PC-9 (cell line): ENCODE measurements at regions not wholly inside any gene's neighbourhood (a gene's known extent, or its start where the extent isn't known, plus 50 kb on each side); places are given as distances from the start of the nearest gene placed in this dataset.

Source experiments
- BruUV-seq: library from RNA; stranded (reverse); fragments of 400-500 nt; replicated peaks from 2 replicates; lab custom pipeline; 2021; lab: Mats Ljungman, UMichigan
- CTCF ChIA-PET: fragments of 300-600 bp; sonication (Branson Sonifier 250); formaldehyde crosslinking; loops from one replicate; lab custom pipeline; 2022; ENCODE audit warnings: antibody characterized with exemption; lab: Charles Lee
- POLR2A ChIA-PET: fragments of 300-600 bp; sonication (Branson Sonifier 250); formaldehyde crosslinking; loops from one replicate; lab custom pipeline; 2022; ENCODE audit warnings: antibody characterized with exemption; ENCODE audit not compliant: unreplicated experiment; lab: Charles Lee
- DNase-seq, 2 experiments: peaks; one replicate each; pipeline versions ENCODE4 v3.0.0 to v3.0.0-alpha.2; 2015 to 2022; ENCODE audit warnings: mixed read lengths in 1 of 2
- H2AFZ ChIP-seq: fragments of 200-600 bp; sonication (generic); 2 replicates; pipeline ENCODE4 v1.8.1; 2017; ENCODE audit warnings: antibody characterized with exemption
- H3F3A ChIP-seq: fragments of 200-600 bp; sonication (generic); 2 replicates; pipeline ENCODE4 v1.8.1; 2017; ENCODE audit warnings: antibody characterized with exemption, mild to moderate bottlenecking, low read depth; ENCODE audit not compliant: insufficient read depth
- H3K27ac ChIP-seq: fragments of 200-600 bp; sonication (generic); 2 replicates; pipeline ENCODE4 v1.6.1; 2016; ENCODE audit warnings: mixed run types
- H3K27me3 ChIP-seq: fragments of 200-600 bp; sonication (generic); 2 replicates; pipeline ENCODE4 v1.6.1; 2016; ENCODE audit warnings: low read depth, mixed run types; ENCODE audit not compliant: insufficient read depth
- H3K36me3 ChIP-seq: fragments of 200-600 bp; sonication (generic); 2 replicates; pipeline ENCODE4 v1.6.1; 2016; ENCODE audit warnings: low read depth, mixed run types
- H3K4me1 ChIP-seq: fragments of 200-600 bp; sonication (generic); replicated peaks from 2 replicates; pipeline ENCODE4 v1.6.1; 2016; ENCODE audit warnings: mixed run types; ENCODE audit not compliant: insufficient read depth
- H3K4me2 ChIP-seq: fragments of 200-600 bp; sonication (generic); 2 replicates; pipeline ENCODE4 v1.6.1; 2017; ENCODE audit warnings: mixed run types
- H3K4me3 ChIP-seq: fragments of 200-600 bp; sonication (generic); 2 replicates; pipeline ENCODE4 v1.6.1; 2016; ENCODE audit warnings: mixed run types
- H3K79me2 ChIP-seq: fragments of 200-600 bp; sonication (generic); 2 replicates; pipeline ENCODE4 v1.6.1; 2017; ENCODE audit warnings: low read depth, mixed run types
- H3K9me2 ChIP-seq: fragments of 200-600 bp; sonication (generic); 2 replicates; pipeline ENCODE4 v1.8.1; 2017; ENCODE audit warnings: mild to moderate bottlenecking; ENCODE audit not compliant: insufficient read depth
- H3K9me3 ChIP-seq: fragments of 200-600 bp; sonication (generic); 2 replicates; pipeline ENCODE4 v1.8.1; 2016; ENCODE audit warnings: low read depth; ENCODE audit not compliant: insufficient read depth
- H4K20me1 ChIP-seq: fragments of 200-600 bp; sonication (generic); 2 replicates; pipeline ENCODE4 v1.8.1; 2017; ENCODE audit not compliant: insufficient read depth
- EZH2 ChIP-seq: fragments of 200-600 bp; sonication (generic); IDR thresholded peaks from 2 replicates; pipeline ENCODE4 v1.8.0; 2017; ENCODE audit warnings: antibody characterized with exemption, low read depth
- intact Hi-C: fragments of 100-400 bp; cut with micrococcal nuclease; formaldehyde crosslinking; loops from one replicate; pipeline ENCODE4 v1.10.0; 2022; ENCODE audit not compliant: unreplicated experiment
- TF ChIP-seq, protein P1 (sequence below): fragments of 200-600 bp; sonication (generic); conservative IDR thresholded peaks from 2 replicates; pipeline ENCODE4 v1.6.1; 2017; ENCODE audit warnings: mixed run types, antibody characterized with exemption, mild to moderate bottlenecking, moderate library complexity

DNA sequence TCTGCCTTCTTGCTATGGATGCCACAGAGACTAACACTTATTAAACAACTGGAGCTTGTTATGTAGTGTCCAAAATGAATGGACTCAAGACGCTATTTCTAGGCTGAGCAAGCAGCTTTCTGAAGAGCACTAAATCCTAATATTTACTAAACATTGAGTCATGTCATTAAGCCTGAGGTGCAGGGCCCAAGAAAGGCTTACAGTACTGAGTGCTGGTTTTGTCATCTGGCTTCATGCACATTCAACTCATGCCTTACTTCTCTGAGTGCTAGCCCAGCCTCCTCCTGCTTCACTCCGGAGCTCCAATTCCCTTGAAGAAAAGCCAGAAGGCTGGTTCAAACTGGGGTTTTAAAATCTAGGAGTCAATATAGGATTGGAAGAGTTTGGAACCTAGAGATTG lies 363.3 kb upstream of the CDH5 start:
- H3K4me1 ChIP-seq: no peaks in the 10 kb centered on the region
- H3K27ac ChIP-seq: no peak overlapping the region
- BruUV-seq: no TSS peak
- H3K4me3 ChIP-seq: no peak overlapping the region
- no peaks in the 10 kb centered on the region for H3K9me3 ChIP-seq
- H3K79me2 ChIP-seq: no peaks in the 10 kb centered on the region
- H2AFZ ChIP-seq: no peak overlapping the region
- TF ChIP-seq, protein P1, sequence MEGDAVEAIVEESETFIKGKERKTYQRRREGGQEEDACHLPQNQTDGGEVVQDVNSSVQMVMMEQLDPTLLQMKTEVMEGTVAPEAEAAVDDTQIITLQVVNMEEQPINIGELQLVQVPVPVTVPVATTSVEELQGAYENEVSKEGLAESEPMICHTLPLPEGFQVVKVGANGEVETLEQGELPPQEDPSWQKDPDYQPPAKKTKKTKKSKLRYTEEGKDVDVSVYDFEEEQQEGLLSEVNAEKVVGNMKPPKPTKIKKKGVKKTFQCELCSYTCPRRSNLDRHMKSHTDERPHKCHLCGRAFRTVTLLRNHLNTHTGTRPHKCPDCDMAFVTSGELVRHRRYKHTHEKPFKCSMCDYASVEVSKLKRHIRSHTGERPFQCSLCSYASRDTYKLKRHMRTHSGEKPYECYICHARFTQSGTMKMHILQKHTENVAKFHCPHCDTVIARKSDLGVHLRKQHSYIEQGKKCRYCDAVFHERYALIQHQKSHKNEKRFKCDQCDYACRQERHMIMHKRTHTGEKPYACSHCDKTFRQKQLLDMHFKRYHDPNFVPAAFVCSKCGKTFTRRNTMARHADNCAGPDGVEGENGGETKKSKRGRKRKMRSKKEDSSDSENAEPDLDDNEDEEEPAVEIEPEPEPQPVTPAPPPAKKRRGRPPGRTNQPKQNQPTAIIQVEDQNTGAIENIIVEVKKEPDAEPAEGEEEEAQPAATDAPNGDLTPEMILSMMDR: no peak
- TF ChIP-seq EZH2: no peak
- H3K27me3 ChIP-seq: peaks cover 32% of the 10 kb centered on the region
- intact Hi-C loops: no loop called here
- no peaks in the 10 kb centered on the region for H3K9me2 ChIP-seq
- no peaks in the 10 kb centered on the region for H4K20me1 ChIP-seq
- ChIA-PET CTCF (no interaction called here), POLR2A (no interaction called here)
- no peaks in the 10 kb centered on the region for H3F3A ChIP-seq
- no peak for DNase-seq
- H3K4me2 ChIP-seq: no peak overlapping the region
- H3K36me3 ChIP-seq: no peaks in the 10 kb centered on the region

DNA sequence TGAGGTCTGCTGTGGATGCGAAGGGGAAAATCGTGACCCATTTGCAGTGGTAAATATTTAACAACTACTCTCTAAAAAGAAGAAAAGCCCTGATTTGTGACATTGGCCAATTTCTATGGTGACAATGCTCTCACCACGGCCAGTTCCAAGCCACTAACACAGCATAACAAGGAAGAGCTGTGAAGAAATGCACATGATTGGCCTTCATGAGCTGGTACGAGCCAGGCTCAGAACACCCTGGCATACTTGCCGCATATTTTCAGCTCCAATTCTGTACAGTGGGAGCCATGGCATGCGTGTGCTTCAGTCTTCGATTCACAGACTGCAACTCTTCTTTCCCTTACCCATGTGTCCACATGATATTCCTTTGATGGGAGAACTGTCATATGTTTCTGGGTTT lies 363.9 kb upstream of the CDH5 start:
- no peaks in the 10 kb centered on the region for H4K20me1 ChIP-seq
- H3F3A ChIP-seq: no peaks in the 10 kb centered on the region
- no peaks in the 10 kb centered on the region for H3K9me2 ChIP-seq
- H3K36me3 ChIP-seq: no peaks in the 10 kb centered on the region
- intact Hi-C loops: no loop called here
- no peaks in the 10 kb centered on the region for H3K79me2 ChIP-seq
- no peaks in the 10 kb centered on the region for H3K9me3 ChIP-seq
- peaks cover 32% of the 10 kb centered on the region for H3K27me3 ChIP-seq
- BruUV-seq: no TSS peak
- H2AFZ ChIP-seq: no peak overlapping the region
- ChIA-PET CTCF (no interaction called here), POLR2A (no interaction called here)
- no peak overlapping the region for H3K4me3 ChIP-seq
- no peaks in the 10 kb centered on the region for H3K4me1 ChIP-seq
- TF ChIP-seq, protein P1: no peak
- TF ChIP-seq EZH2: no peak
- no peak overlapping the region for H3K4me2 ChIP-seq
- no peak overlapping the region for H3K27ac ChIP-seq
- no peak for DNase-seq

DNA sequence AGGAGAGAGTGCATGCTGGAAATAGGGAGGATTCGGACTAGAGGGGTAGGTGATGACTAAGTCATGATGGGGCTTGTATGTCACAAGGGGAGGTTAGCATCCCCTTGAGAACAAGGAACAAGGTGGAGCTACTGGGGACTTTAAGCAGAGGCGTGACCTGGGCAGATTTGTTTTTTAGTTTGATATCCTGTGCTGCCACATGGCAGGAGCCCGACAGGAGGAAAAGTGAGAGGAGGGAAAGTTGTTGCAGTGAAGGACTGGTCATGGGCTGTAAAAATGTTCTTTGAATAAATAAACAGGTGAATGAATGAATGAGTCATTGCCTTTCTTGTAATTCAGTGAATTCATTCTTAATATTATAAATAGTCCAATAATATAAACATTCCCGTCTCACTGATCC lies 365.1 kb upstream of the CDH5 start:
- no peaks in the 10 kb centered on the region for H3K9me3 ChIP-seq
- DNase-seq: no peak
- H3K4me1 ChIP-seq: no peaks in the 10 kb centered on the region
- no peak overlapping the region for H3K4me2 ChIP-seq
- H3K79me2 ChIP-seq: no peaks in the 10 kb centered on the region
- no peaks in the 10 kb centered on the region for H3K9me2 ChIP-seq
- no peaks in the 10 kb centered on the region for H4K20me1 ChIP-seq
- peaks cover 32% of the 10 kb centered on the region for H3K27me3 ChIP-seq
- H3K36me3 ChIP-seq: no peaks in the 10 kb centered on the region
- POLR2A ChIA-PET: no interaction called here
- no peak overlapping the region for H3K27ac ChIP-seq
- H3K4me3 ChIP-seq: no peak overlapping the region
- CTCF ChIA-PET: no interaction called here
- intact Hi-C loops: no loop called here
- no peak for TF ChIP-seq EZH2
- TF ChIP-seq, protein P1: no peak
- H2AFZ ChIP-seq: no peak overlapping the region
- no TSS peak for BruUV-seq
- no peaks in the 10 kb centered on the region for H3F3A ChIP-seq
